HEK293T (cell line): ENCODE measurements at regions not wholly inside any gene's neighbourhood (a gene's known extent, or its start where the extent isn't known, plus 50 kb on each side); places are given as distances from the start of the nearest gene placed in this dataset.

Experiments used
- BHLHE40 ChIP-seq: fragments of 450-650 bp; IDR thresholded peaks from 2 replicates; pipeline ENCODE4 v1.6.1; 2016; ENCODE audit warnings: mild to moderate bottlenecking, moderate library complexity, borderline replicate concordance
- ELF4 ChIP-seq: fragments of 450-650 bp; IDR thresholded peaks from 2 replicates; pipeline ENCODE4 v1.6.1; 2017; ENCODE audit warnings: antibody characterized with exemption
- FOXA1 ChIP-seq: fragments of 450-650 bp; IDR thresholded peaks from 2 replicates; pipeline ENCODE4 v1.6.1; 2016; ENCODE audit warnings: mild to moderate bottlenecking
- FOXK2 ChIP-seq: fragments of 450-650 bp; IDR thresholded peaks from 2 replicates; pipeline ENCODE4 v1.6.1; 2016; ENCODE audit warnings: mild to moderate bottlenecking
- FOXM1 ChIP-seq: fragments of 450-650 bp; IDR thresholded peaks from 2 replicates; pipeline ENCODE4 v1.6.1; 2017; ENCODE audit warnings: mild to moderate bottlenecking, borderline replicate concordance
- HDGF ChIP-seq: fragments of 450-650 bp; IDR thresholded peaks from 2 replicates; pipeline ENCODE4 v1.6.1; 2017; ENCODE audit warnings: antibody characterized with exemption, borderline replicate concordance
- L3MBTL2 ChIP-seq: fragments of 450-650 bp; conservative IDR thresholded peaks from 2 replicates; pipeline ENCODE4 v1.6.1; 2016; ENCODE audit warnings: mild to moderate bottlenecking
- LEF1 ChIP-seq: fragments of 450-650 bp; IDR thresholded peaks from 2 replicates; pipeline ENCODE4 v1.6.1; 2017; ENCODE audit warnings: mild to moderate bottlenecking, borderline replicate concordance
- SP1 ChIP-seq: fragments of 450-650 bp; IDR thresholded peaks from 2 replicates; pipeline ENCODE4 v1.6.1; 2017
- SUZ12 ChIP-seq: fragments of 450-650 bp; IDR thresholded peaks from 2 replicates; pipeline ENCODE4 v1.6.1; 2016; ENCODE audit warnings: mild to moderate bottlenecking
- TARDBP ChIP-seq: fragments of 450-650 bp; IDR thresholded peaks from 2 replicates; pipeline ENCODE4 v1.6.1; 2016
- ZNF384 ChIP-seq: fragments of 450-650 bp; IDR thresholded peaks from 2 replicates; pipeline ENCODE4 v1.6.1; 2016
- TF ChIP-seq, protein P1 (sequence below): fragments of 450-650 bp; IDR thresholded peaks from 2 replicates; pipeline ENCODE4 v1.6.1; 2016

GRCh38 chr3:80244390-80244789 is 476.6 kb upstream of the ROBO1 start:
- no peak for TF ChIP-seq L3MBTL2
- no peak for TF ChIP-seq TARDBP
- no peak for TF ChIP-seq ELF4
- no peak for TF ChIP-seq FOXA1
- no peak for TF ChIP-seq HDGF
- TF ChIP-seq FOXK2 = no peak
- no peak for TF ChIP-seq FOXM1
- no peak for TF ChIP-seq ZNF384
- TF ChIP-seq, protein P1, sequence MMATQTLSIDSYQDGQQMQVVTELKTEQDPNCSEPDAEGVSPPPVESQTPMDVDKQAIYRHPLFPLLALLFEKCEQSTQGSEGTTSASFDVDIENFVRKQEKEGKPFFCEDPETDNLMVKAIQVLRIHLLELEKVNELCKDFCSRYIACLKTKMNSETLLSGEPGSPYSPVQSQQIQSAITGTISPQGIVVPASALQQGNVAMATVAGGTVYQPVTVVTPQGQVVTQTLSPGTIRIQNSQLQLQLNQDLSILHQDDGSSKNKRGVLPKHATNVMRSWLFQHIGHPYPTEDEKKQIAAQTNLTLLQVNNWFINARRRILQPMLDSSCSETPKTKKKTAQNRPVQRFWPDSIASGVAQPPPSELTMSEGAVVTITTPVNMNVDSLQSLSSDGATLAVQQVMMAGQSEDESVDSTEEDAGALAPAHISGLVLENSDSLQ = no peak
- no peak for TF ChIP-seq LEF1
- no peak for TF ChIP-seq BHLHE40
- no peak for TF ChIP-seq SP1
- no peak for TF ChIP-seq SUZ12
